GM10248 (cell line): ENCODE measurements at regions not wholly inside any gene's neighbourhood (a gene's known extent, or its start where the extent isn't known, plus 50 kb on each side); places are given as distances from the start of the nearest gene placed in this dataset.

Source experiments
- CTCF ChIA-PET: fragments of 300-600 bp; sonication (Branson Sonifier 250); formaldehyde crosslinking; extraction: SDS; loops from one replicate; lab custom pipeline; 2021; ENCODE audit warnings: antibody characterized with exemption; lab: Yijun Ruan, JAX
- POLR2A ChIA-PET: fragments of 350-650 bp; sonication (Branson Sonifier 250); formaldehyde crosslinking; extraction: SDS; loops from one replicate; lab custom pipeline; 2020; ENCODE audit warnings: antibody characterized with exemption; lab: Yijun Ruan, JAX
- DNase-seq: peaks from one replicate; pipeline ENCODE4 v3.0.0; 2012; ENCODE audit errors: extremely low spot score
- TF ChIP-seq, protein P1 (sequence below): IDR thresholded peaks from 2 replicates; pipeline ENCODE4 v1.5.1; 2012; ENCODE audit warnings: mild to moderate bottlenecking, low read depth; ENCODE audit errors: extremely low read depth, missing control alignments, control extremely low read depth

DNA sequence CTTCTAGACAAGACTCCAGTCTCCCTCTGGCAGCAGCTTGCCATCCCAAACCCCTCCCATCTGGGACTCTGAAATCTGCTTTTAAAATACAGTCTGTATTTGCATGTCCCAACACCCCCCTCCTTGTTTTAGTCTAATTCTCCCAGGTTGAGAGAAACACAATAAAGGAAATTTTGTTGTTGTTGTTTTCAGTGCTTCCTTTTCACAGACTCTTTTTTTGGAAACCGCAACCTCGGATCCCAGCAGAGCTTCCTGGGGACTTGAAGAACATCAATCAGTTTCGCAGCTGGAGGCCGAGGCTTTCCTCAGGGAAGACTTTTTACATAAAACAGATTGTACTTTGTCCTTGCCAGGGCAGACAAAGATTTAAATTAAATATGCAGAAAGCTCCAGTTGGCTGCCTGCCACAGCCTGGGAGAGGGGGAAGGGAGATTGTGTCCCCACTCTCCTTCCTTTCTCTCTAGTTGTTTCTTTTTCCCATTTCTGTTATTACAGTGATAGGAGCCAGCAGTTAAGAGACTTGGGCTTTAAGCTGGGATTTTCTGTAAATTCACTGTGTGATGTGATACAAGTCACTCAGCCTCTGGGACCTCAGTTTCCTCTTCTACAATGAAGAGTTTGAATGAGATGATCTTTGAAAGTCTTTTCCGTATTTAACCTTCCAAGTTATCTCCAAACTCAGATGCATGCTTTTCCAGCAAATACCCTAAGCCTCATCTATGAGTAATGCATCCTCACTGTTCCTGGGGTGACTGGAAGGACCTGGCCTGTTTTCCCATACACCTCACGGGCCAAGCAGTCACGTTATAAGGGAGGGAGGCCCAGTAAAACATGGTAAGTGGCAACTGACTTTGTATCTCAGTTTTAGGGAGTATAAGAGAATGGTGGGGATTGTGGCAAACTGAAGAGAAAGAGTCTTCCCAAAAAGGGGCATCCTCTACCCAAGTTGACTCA, 192.3 kb downstream of the REEP3 start:
- TF ChIP-seq, protein P1, sequence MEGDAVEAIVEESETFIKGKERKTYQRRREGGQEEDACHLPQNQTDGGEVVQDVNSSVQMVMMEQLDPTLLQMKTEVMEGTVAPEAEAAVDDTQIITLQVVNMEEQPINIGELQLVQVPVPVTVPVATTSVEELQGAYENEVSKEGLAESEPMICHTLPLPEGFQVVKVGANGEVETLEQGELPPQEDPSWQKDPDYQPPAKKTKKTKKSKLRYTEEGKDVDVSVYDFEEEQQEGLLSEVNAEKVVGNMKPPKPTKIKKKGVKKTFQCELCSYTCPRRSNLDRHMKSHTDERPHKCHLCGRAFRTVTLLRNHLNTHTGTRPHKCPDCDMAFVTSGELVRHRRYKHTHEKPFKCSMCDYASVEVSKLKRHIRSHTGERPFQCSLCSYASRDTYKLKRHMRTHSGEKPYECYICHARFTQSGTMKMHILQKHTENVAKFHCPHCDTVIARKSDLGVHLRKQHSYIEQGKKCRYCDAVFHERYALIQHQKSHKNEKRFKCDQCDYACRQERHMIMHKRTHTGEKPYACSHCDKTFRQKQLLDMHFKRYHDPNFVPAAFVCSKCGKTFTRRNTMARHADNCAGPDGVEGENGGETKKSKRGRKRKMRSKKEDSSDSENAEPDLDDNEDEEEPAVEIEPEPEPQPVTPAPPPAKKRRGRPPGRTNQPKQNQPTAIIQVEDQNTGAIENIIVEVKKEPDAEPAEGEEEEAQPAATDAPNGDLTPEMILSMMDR = no peak
- ChIA-PET CTCF (interaction anchor here (1.2 to 9.7 kb wide), 6 partner anchors 7 to 547 kb away, joined by 3 to 115 read pairs (median 4); no protein-coding TSS in a partner anchor), POLR2A (interaction anchor here (0.5 kb wide), 1 partner anchor 736 kb away, joined by 3 read pairs; no protein-coding TSS in a partner anchor)
- DNase-seq = no peak

DNA sequence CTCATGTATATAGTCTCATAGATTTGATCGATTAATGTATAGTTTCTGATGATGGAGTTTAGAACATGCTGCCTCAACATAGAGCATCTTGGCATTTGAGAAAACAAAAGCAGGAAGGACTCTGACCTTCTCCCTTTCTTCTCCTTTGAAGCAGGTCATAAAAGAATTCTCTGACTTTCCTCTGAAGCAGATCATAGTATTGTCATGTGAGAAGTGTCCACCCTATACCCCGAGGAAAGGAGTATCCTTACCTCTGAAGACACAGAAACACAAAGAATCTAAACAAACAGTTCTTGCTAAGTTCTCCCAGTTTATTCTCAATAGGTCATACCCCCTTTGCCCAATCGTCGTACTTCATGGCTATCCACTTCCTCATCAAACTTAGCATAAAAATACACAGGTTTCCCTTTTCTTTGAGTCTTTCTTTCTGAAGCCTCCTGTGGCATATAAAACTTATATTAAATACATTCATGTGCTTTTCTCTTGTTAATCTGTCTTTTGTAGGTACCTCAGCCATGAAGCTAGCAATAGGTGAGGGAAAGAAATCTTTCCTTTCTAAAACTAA, 194.9 kb downstream of the REEP3 start:
- CTCF ChIA-PET = interaction anchor here (1.1 to 10.0 kb wide), 9 partner anchors 13 to 558 kb away, joined by 3 to 255 read pairs (median 4); no protein-coding TSS in a partner anchor
- DNase-seq = no peak
- TF ChIP-seq, protein P1 = no peak
- POLR2A ChIA-PET = no interaction called here

DNA sequence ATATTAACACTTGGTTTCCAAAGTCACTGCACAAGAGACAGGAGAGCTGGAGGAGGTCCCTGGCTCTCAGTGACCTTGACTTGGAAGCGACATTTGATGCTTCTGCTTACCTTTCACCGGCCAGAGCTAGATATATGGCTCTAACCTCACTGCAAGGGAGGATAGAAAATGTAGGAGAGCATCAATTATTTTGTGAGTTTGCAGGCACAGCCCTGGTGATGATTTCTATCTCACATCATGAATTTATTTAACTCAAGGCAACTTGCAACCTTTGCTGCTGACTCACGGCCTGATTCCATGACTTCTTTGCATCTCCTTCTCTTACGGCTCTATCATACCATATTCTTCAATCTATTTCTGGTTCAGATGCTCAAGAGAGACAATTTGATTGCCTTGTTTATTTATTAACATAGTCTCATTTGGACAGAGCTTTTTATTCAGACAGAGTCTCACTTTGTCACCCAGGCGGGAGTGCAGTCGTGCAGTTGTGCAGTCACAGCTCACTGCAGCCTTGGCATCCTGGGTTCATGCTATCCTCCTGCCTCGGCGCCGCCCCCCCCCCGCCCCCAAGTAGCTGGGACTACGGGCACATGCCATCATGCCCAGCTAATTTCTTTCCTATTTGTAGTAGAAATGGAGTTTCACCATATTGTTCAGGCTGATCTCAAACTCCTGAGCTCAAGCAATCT, 196.0 kb downstream of the REEP3 start:
- POLR2A ChIA-PET = no interaction called here
- CTCF ChIA-PET = interaction anchor here (1.0 to 10.0 kb wide), 10 partner anchors 14 to 559 kb away, joined by 3 to 255 read pairs (median 7); no protein-coding TSS in a partner anchor
- TF ChIP-seq, protein P1 = no peak
- no peak for DNase-seq

DNA sequence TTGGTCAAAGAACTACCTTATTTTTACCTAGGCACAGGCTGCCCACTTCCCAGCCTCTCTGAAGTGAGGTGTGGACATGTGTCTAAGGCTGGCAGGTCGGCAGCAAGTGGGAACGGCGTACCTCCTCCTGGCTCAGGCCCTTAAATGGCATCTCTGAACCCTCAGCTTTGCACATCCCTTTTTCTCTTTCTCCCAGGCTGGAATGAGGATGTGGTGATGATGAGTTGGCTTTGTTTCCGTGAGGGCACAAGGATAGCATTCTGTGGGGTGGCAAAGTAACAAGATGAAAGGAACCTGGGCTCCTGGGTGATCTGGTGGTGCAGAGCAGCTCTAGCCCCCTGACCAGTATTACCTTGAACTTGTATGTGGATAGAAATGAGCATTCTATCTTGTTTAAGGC, 196.8 kb downstream of the REEP3 start:
- POLR2A ChIA-PET = no interaction called here
- DNase-seq = no peak
- CTCF ChIA-PET = interaction anchor here (1.0 to 10.0 kb wide), 12 partner anchors 19 to 583 kb away, joined by 3 to 255 read pairs (median 16); partner anchors contain the start of gene NRBF2
- TF ChIP-seq, protein P1 = no peak

DNA sequence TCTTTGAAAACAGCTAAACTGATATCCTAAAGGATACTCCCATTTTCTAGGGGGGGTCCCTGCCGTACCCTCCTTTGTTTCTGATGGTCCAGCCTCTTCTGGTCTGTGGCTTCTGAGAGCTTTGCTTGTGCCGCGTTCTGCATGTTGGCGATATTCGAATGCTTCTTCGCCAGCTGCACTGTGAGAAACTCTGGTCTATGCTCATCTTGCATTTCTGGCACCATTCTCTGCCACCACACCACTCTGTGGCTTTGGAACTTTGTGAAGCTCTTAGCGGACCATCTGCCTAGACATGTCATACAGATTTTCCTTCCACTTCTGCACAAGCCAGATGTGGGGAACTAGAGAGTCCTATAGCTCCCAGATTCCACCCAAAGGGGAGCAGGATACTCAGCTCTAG, 197.2 kb downstream of the REEP3 start:
- CTCF ChIA-PET = interaction anchor here (1.0 to 10.0 kb wide), 13 partner anchors 18 to 584 kb away, joined by 3 to 255 read pairs (median 14); partner anchors contain the start of gene NRBF2
- POLR2A ChIA-PET = no interaction called here
- TF ChIP-seq, protein P1 = no peak
- no peak for DNase-seq

DNA sequence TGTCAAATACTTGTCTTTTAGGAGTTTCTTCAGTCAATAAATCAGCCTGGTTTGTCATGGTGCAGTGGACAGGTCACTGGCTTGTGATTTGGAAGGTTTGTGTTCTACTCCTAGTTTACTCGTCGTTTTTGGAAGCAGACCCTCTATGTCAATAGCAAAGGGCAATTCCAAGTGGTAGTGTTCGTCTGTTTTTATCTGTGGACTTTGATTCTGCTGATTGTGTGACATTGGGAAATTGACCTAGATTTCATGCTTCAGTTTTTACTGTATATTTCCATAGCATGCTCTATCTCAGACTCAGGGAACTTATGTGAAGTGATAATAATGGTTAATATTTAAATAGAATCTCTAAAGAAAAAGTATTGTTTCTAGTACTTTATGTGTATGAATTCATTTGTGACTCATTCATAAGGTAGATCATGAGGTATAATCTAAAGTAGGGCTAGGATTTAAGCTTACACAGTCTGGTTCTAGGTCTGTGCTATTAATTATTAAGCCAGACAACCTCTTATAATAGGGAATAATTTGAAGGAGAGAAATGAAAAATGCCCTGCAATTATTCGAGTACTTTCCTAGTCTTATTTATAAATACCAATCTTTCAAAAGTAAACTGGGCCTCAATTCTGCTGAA, 198.1 kb downstream of the REEP3 start:
- POLR2A ChIA-PET = interaction anchor here (0.5 to 0.6 kb wide), 2 partner anchors 414 to 524 kb away, joined by 3 to 4 read pairs; no protein-coding TSS in a partner anchor
- TF ChIP-seq, protein P1 = no peak
- CTCF ChIA-PET = interaction anchor here (0.8 to 10.0 kb wide), 66 partner anchors 8 to 1262 kb away, joined by 3 to 255 read pairs (median 6); partner anchors contain the start of genes JMJD1C and NRBF2
- DNase-seq = no peak
